HG03558 (cell line): ENCODE measurements at regions not wholly inside any gene's neighbourhood (a gene's known extent, or its start where the extent isn't known, plus 50 kb on each side); places are given as distances from the start of the nearest gene placed in this dataset.

Source experiments
- ATAC-seq: cut with Tn5 transposase; IDR thresholded peaks from one replicate; pipeline ENCODE4 v1.9.1; 2021; ENCODE audit warnings: moderate number of reproducible peaks; ENCODE audit not compliant: unreplicated experiment; ENCODE audit errors: extremely low read depth

DNA sequence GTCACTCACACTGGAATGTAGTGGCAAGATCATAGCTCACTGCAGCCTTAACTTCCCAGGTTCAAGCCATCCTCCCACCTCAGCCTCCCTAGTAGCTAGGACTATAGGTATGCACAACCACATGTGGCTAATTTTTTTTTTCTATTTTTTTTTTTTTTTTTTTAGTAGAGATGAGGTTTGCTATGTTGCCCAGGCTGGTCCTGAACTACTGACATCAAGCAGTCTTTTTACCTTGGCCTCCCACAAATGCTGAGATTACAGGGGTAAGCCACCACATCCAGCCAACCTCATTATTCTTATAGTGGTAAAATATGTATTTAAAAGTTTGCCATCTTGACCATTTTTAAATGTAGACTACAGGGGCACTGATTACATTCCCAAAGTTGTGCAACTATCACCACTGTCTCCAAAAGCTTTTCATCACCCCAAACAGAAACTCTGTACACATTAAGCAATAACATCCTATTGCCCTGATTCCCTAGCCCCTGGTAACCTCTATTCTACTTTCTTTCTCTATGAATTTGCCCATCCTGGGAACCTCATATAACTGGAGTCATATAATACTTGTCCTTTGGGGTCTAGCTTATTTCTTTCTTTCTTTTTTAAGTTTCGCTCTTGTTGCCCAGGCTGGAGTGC, 268.0 kb upstream of the JARID2 start:
- no peak for ATAC-seq

DNA sequence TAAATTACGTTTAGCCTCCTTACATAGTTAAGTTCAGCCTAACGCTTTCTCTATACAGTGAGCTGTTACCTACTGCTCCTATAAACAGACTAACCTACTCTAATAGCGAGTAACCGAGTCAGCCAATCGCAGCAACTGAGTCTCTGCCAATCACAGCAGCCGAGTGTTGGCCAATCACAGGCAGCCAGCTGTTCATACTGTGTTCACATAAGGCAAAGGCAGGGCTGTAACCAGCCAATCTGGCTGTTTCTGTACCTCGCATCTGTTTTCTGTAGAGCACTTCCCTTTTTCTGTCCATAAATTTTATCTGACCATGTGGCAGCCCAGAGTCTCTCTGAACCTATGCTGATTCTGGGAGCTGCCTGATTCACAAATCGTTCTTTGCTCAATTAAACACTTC, 263.9 kb upstream of the JARID2 start:
- no peak for ATAC-seq

DNA sequence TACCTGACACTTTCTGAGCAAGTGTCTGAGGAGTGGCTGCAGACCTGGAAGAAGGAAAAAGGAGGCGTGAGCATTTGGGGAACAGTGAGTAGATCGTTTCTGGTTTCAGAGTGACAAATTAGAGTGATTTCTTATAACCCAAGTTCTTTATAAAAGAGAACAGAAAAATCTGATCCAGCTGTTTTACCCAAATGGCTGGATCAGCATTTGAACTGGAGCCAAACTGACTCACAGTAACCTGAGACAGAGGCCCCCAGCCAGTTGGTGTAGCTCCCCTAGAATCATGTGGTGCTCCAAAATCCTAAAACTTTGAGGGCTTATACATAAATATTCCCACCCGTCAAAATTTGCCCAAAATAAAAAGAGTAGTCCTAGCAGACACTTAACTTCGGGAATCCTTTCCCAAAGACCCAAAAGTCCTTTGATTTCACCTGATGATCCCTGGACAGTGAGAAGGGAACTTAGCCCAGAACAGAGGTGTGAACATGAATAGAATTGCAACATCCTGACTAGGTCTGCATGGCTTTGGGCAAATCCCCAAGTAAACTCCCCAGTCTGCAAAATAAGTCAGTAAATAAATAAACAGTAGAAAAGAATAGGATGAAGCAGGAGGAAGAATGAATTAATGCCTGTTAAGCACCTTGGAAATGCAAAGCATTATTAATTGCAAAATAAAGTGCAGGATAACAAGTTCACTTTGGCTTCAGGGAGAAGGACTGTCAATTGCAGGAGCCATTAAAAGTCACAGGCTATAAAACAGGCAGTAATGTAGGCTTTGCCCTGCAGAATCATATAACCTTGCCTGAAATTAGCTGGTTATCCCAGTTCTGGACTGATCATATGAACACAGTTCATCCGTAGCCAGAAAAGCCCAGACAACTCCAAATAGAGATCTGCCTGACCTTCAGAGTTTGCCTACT, 262.0 kb upstream of the JARID2 start:
- ATAC-seq: no peak

DNA sequence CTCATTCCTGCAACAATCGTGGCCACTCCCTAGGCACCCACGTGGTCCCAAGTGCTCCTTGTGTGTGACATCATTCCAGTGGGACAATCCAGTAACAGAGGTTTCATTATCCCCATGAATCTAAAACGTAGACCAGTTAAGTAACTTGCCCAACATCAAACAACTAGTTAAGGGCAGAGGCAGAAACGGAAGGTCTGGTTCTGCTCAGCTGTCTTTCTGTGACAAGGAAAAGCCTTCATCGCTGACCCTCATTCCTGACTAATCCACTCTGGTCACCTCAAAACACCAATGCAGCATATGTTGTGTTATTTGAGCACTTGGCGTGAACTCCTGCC, 261.4 kb upstream of the JARID2 start:
- no peak for ATAC-seq

DNA sequence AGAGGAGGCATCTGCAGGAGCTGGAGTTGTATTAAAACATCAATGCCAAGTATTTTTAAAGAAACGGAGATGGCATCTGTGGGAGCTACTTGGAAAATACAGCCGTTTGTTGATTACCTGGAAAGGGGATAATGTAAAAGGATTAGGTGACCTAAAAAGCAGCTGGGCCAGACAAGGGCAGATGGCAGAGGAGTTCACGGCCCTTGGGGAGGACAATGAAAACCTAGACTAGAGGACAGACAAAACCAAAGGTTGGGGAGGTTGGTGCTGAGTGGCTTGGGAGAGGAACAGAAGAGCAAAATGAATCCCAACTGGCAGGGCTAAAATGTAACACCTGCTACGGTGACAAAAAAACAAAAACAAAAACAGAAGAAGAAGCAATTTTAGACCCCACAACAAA, 260.5 kb upstream of the JARID2 start:
- no peak for ATAC-seq

DNA sequence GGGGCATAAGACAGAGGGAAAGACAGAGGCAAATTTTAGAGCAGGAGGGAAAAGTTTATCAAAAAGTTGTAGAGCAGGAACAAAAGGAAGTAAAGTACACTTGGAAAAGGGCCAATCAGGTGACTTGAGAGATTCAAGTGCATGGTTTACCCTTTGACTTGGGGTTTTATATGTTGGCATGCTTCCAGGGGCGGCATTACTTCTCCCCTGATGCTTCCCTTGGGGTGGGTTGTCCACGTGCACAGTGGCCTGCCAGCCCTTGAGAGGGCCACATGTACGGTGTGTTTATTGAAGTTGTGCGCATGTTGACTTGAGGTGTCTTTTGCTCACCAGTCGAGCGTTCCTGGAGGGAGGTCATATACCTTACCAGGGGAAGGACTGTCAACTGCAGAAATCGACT, 259.5 kb upstream of the JARID2 start:
- no peak for ATAC-seq

DNA sequence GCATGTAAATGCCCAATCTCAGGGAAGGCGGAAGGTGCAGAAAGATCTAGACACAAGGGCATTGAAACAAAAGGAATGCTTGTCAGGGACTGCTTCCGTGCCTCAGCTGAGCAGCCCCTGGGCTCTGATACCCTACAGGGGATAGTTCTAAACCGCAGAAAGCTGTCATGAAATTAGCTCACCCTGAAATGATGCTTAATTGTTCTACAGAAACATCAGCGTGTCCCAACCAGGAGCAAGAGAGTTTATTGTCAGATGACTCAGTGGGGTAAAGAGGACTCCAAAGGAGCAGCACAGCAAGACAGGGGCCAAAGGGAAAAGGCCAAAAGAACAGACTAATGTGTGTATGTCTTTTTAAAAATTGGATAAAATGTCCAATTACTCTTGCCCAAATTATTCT, 258.4 kb upstream of the JARID2 start:
- ATAC-seq: no peak

DNA sequence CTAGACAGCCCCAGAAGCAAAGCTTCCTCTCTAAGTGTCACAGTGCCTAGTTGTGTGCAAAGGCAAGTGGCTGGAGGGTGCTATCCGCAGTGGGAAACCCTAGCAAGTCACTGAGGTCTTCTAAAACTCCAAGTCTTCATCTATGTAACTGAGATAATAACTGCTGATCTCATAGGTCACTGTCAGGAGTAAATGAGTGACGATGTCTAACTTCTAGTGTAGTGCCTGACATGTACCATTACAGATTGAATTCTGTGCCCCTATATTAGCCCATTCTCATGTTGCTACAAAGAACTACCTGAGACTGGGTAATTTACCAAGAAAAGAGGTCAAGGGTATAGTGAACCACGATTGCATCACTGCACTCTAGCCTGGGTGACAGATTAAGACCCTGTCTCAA, 253.5 kb upstream of the JARID2 start:
- no peak for ATAC-seq

DNA sequence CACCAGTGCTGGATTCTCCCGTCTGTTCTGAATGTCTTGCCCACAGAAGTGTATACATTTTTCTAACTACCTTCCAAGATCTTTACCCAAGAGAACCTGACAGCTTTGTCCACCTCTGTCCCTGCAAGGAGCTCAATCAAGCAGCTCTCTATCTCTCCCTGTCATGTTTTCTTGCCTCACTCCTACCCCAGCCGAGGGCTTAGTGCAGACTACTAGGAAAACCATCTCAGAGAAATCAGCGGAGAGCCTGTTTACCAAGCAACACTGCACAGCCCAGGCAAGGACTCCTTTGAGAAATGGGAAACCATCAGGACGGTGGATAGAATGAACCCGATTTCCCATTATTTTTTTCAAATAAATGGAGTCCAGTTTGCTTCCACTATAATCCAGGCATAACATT, 250.7 kb upstream of the JARID2 start:
- ATAC-seq: no peak

DNA sequence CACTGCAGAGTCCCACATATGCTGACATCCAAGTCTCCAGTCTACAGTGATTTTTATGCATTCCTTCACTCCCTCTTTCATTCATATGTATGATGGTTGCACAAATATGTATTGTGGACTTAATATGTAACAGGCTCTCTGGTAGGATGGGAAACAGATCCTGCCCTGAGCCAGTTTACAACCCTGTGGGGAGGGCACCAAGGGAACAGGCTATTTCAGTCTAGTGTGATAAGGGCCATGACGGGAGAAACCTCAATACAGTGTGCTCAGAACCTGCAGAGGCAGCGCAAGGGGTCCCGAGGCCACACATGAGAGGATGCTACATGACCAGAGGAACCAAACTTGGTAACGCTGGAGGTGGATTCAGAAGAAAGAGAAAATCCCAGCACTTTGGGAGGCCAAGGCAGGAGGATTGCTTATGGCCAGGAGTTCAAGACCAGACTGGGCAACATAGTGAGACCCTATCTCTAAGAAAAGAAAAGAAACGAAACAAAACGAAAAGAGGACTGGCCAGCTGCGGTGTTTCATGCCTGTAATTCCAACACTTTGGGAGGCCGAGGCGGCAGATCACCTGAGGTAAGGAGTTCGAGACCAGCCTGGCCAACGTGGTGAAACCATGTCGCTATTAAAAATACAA, 249.8 kb upstream of the JARID2 start:
- ATAC-seq: no peak

DNA sequence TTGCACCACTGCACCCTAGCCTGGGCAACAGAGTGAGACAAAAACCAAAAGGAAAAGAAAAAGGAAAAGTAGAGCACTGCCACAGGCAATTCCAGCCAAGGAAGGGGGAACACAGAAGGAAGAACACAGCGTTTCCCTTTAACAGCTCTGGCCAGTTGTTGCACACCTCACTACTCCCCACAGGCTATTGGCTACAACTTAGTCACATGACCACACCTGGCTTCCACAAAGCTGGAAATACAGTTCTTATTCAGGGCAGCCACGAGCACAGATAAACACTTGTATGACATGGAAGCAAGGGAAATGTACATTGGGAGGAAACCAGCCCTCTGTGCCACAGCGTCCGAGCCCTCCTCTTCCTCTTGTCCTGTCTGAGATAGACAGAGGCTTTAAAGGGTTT, 249.0 kb upstream of the JARID2 start:
- ATAC-seq: no peak

DNA sequence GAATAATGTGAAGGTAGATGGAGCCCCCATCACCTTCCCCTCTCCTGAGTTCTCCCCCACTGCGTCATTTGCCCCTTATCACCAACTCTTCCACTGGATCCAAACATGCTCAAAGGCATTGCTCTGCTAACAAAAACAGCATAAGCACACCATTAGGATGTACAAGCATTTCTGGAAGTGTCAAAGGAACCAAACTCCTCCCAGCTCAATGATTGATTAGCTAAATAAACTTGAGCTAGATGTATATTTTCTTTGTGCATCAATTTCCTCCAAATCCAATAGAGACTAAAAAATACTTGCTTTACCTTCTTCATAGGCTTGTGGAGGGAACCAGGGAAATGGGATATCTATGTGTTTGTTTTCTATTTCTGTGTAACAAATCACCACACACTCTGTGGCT, 248.4 kb upstream of the JARID2 start:
- ATAC-seq: no peak

DNA sequence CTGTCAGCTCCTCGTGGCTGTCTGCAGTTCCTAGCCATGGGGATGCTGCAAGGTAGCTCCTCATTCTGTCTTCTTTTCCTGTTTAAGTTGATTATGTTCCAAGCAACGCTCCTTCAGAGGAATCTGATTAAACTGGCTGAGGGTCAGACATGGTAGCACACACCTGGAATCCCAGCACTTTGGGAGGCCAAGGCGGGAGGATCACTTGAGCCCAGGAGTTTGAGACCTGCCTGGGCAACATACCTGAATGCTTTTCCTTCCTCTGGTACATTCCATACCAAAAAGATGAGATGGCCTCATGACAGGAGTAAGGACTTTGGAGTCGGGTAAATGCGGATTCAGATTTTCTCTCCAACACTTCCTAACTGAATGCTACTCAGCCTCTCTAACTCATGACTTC, 246.8 kb upstream of the JARID2 start:
- ATAC-seq: no peak

DNA sequence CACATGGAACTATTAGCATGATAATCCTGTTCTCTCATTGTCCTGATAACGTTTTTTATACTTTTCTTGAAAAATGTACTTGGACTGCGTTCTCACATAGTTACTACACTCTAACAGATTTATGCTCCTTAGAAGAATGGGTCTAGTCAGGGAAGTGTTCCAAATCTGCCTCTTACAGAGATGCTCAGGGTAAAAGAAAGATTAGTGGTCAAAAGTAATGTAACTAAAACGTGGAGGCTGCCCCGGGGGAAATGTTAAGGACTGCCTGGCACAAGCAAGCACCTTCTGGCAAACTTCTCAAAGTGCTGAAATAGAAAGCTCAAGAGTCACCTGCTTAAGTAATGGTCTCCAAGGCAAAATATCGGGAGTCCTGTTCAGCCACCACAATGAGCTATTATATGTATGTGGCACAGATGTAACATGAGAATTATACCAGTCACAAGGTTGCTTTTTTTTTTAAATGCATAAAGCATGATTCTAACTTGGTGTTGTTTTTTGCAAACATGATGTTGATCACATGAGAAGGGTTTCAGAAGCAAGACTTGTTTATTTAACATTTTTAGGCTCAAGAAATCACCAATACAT, 244.5 kb upstream of the JARID2 start:
- ATAC-seq: no peak

DNA sequence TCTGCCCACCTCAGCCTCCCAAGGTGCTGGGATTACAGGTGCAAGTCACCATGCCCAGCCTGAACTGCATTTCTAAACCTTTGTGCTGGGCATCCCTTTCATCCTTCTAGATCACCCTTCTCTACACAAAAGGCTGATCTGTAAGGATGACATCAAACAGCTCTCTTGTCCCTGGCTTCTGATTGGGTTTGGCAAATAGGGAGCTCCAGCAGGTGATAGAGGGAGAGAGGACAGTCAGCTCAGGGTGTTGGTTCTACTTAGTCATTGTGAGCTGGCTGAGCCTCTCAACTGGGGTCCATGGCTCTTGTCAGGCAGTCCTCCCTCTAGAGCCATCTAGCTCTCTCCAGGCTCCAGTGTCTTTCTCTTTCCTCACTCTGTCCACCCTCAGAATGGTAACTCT, 237.6 kb upstream of the JARID2 start:
- no peak for ATAC-seq

DNA sequence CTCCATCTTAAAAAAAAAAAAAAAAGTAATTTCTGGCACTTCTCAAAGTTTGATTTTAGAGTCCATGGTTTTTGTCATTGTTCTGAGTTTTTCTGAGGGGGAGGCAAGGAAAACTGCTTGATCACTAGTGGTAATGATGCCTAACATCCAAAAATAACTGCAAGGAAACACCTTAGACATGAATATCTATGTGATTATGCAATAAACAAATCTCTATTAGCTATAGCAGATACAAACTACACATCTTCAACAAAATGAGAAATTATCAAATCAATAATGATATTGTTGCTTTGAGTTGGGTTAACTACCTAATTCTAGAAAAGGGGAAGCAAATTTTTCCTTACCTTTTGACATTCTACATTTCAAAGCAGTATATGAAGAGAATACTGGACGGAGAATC, 230.9 kb upstream of the JARID2 start:
- no peak for ATAC-seq

DNA sequence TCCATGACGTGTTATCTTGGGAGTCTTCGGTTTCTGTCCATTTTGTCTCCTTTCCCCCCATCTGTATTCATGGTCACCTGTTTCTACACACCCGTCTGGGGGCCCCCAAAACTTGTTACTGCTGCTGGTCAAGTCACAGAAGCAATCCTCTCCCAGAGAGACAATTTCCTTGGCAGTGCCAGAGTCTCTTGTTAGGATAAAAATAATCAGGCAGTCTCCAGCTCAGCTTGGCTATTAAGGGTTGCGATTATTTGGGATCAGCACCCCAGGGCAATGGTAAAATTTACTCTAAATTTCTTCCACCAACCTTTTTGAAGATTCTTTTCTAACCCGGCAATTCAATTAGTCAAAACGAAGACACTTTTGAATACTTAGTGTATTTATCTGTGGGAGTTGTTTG, 229.1 kb upstream of the JARID2 start:
- ATAC-seq: no peak

DNA sequence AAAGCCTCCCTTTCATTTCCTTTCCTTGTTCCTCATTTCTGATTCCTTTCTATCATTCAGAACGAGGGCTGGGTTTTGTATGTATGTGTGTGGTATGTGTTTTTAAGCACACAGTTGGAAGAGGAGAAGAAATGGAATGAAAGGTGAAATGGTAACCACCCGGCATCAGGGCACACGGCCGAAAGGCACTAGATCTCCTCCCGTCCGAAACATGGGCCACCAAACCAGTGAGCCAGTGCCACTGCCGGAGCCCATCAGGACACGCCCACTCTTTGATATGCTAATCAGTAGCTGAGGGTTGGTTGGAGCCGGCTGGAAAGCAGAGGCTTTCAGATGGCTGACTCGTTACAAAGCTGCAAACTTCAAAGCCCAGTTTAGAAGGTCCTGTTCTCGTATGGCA, 228.6 kb upstream of the JARID2 start:
- no peak for ATAC-seq

DNA sequence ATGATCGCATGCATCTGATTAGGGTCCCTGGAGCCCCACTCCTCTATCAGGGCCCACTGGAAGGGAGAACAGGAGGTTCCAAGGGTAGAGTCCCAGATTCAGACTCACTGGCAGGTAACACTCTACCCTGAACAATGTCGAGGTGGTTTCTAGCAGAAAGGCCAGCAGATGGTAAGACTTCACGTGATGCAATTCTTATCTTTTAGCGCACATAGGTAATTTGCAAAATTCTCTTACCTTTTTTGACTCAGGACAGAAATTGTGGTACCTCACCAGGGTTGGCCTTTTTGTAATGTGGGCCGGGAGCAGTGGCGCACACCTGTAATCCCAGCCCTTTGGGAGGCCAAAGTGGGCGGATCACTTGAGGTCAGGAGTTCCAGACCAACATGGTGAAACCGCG, 228.1 kb upstream of the JARID2 start:
- no peak for ATAC-seq

DNA sequence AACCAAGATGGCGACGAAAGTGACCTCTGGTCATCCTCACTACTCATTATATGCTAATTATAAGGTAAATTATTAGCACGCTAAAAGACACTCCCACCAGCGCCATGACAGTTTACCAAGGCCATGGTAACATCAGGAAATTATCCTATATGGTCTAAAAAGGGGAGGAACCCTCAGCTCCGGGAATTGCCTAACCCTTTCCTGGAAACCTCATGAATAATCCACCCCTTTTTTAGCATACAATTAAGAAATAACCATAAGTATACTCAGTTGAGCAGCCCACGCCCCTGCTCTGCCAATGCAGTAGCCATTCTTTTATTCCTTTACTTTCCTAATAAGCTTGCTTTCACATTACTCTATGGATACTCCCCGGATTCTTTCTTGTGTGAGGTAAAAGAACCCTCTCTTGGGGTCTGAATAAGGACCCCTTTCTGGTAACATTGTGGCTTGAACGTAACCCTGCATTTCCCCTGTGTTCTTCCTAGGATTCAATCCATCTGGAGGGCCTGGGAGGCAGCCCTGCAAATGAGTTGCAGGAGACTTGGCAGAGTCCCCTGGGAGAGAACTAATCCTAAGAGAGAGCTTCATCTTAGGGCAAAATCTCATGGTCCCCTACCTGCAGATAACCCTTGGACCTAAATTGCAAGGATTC, 225.6 kb upstream of the JARID2 start:
- no peak for ATAC-seq

DNA sequence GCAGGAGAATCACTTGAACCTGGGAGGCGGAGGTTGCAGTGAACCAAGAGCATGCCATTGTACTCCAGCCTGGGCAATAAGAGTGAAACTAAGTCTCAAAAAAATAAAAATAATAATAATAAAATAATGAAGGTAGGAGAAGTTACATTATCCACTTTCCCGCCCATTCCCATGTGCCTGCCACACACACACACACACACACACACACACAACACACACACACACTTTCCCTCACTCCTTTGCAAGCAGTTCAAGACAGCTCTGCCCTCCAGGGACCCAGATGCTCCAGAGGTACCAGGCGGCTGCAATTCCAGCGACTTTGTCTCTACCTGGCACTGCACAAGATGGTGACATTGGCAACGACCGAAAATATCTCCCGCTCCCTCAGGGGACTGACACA, 224.8 kb upstream of the JARID2 start:
- ATAC-seq: no peak
